AG04450 (cell line): ENCODE measurements at regions not wholly inside any gene's neighbourhood (a gene's known extent, or its start where the extent isn't known, plus 50 kb on each side); places are given as distances from the start of the nearest gene placed in this dataset.

Experiments
- CTCF ChIA-PET: fragments of 300-600, 350-600 bp; formaldehyde crosslinking; extraction: SDS; loops from one replicate; lab custom pipeline; 2022; ENCODE audit warnings: antibody characterized with exemption, inconsistent platforms; lab: Charles Lee
- POLR2A ChIA-PET: fragments of 350-600 bp; formaldehyde crosslinking; extraction: SDS; loops from one replicate; lab custom pipeline; 2021; ENCODE audit warnings: antibody characterized with exemption, inconsistent platforms; lab: Yijun Ruan, JAX
- DNase-seq: peaks from one replicate; pipeline ENCODE4 v3.0.0-alpha.2; 2011; ENCODE audit warnings: low read depth, low spot score
- H3K27ac ChIP-seq: one replicate; pipeline ENCODE4 v1.5.1; 2012; ENCODE audit warnings: low read depth, low read length, control low read depth
- H3K27me3 ChIP-seq: one replicate; pipeline ENCODE4 v1.6.0; 2012; ENCODE audit warnings: low read length; ENCODE audit not compliant: control insufficient read depth, insufficient read depth
- H3K4me3 ChIP-seq: 2 replicates; pipeline ENCODE4 v1.5.1; 2011; ENCODE audit warnings: mild to moderate bottlenecking, low read depth, low read length, control low read depth
- H3K9me3 ChIP-seq: 2 replicates; pipeline ENCODE4 v1.5.1; 2012; ENCODE audit warnings: low read length; ENCODE audit not compliant: control insufficient read depth, insufficient read depth
- TF ChIP-seq, protein P1 (sequence below): IDR thresholded peaks from 2 replicates; pipeline ENCODE4 v1.5.1; 2011; ENCODE audit warnings: low read depth, low read length, control low read depth, inconsistent platforms

DNA sequence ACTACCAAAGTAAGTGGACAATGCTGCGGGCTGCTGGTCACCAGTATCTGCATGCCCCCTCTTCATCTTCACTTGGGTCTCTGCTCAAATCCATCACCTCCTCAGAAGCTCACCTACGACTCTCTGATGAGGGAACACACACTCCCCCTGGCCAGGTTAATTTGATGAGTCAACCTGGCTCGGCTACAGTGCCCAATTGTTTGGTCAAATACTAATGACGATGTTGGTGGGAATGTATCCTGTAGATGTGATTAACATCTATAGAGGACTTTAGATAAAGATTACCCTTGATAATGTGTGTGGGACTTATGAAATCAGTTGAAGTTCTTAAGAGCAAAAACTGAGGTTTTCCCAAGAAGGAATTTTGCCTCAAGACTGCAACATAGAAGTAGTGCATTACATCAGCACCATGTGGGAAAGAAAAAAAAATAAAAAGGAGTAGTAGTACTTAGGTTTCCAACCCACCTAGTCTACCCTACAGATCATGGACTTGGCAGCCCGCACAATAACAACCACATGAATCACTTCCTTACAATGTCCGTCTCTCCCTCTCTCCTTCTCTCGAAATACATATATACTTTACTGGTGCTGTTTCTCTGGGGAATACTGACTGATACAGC is 467.3 kb downstream of the DNAH5 start:
- TF ChIP-seq, protein P1, sequence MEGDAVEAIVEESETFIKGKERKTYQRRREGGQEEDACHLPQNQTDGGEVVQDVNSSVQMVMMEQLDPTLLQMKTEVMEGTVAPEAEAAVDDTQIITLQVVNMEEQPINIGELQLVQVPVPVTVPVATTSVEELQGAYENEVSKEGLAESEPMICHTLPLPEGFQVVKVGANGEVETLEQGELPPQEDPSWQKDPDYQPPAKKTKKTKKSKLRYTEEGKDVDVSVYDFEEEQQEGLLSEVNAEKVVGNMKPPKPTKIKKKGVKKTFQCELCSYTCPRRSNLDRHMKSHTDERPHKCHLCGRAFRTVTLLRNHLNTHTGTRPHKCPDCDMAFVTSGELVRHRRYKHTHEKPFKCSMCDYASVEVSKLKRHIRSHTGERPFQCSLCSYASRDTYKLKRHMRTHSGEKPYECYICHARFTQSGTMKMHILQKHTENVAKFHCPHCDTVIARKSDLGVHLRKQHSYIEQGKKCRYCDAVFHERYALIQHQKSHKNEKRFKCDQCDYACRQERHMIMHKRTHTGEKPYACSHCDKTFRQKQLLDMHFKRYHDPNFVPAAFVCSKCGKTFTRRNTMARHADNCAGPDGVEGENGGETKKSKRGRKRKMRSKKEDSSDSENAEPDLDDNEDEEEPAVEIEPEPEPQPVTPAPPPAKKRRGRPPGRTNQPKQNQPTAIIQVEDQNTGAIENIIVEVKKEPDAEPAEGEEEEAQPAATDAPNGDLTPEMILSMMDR = no peak
- ChIA-PET CTCF (interaction anchor here (0.6 kb wide), 1 partner anchor 28 kb away, joined by 3 read pairs; no protein-coding TSS in a partner anchor), POLR2A (no interaction called here)
- no peaks in the 10 kb centered on the region; the same call in 1 of the 2 replicates for H3K9me3 ChIP-seq
- DNase-seq = peak; percentile 15
- no peaks in the 10 kb centered on the region for H3K27me3 ChIP-seq
- no peak overlapping the region for H3K27ac ChIP-seq
- H3K4me3 ChIP-seq = no peak overlapping the region

DNA sequence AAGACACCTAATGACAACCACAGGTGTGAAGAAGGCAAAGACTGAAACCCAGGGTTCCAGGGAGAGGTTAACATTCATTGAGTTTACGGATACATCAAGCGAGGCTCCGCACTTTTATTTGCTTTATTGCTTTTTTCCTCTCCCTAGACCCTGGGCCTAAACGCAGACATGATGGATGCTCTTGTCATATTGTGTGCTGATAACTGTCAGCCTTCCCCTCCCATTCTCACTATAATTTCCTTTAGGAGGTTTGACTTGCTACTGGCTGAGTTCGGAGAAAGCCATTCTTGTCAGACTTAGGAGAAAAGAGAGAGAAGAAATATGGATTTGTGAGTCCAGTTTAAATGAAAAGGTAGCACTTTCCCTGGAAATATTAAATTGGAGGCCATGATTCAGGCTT is 471.6 kb downstream of the DNAH5 start:
- ChIA-PET CTCF (no interaction called here), POLR2A (no interaction called here)

GRCh38 chr5:13470975-13471374 is 473.5 kb downstream of the DNAH5 start:
- ChIA-PET POLR2A (no interaction called here), CTCF (no interaction called here)
- DNase-seq = no peak

More for the DNA sequence above, 471.6 kb downstream of the DNAH5 start:
- Histone ChIP-seq H3K27me3 (no peaks in the 10 kb centered on the region), H3K4me3 (no peak overlapping the region), H3K9me3 (no peaks in the 10 kb centered on the region; the same call in 1 of the 2 replicates), H3K27ac (peak overlapping the region; percentile 31)
- DNase-seq = no peak
- TF ChIP-seq, protein P1 = no peak

GRCh38 chr5:13470263-13470662 is 474.2 kb downstream of the DNAH5 start:
- Histone ChIP-seq H3K9me3 (peaks cover 2% of the 10 kb centered on the region; the same call in 1 of the 2 replicates), H3K4me3 (no peak overlapping the region), H3K27ac (no peak overlapping the region), H3K27me3 (no peaks in the 10 kb centered on the region)
- DNase-seq = no peak
- ChIA-PET POLR2A (no interaction called here), CTCF (no interaction called here)
- TF ChIP-seq, protein P1 = no peak

More at GRCh38 chr5:13470975-13471374, 473.5 kb downstream of the DNAH5 start:
- TF ChIP-seq, protein P1 = no peak
- Histone ChIP-seq H3K4me3 (no peak overlapping the region), H3K9me3 (peaks cover 2% of the 10 kb centered on the region; the same call in 1 of the 2 replicates), H3K27me3 (no peaks in the 10 kb centered on the region), H3K27ac (no peak overlapping the region)

GRCh38 chr5:13464532-13465193 is 479.8 kb downstream of the DNAH5 start:
- CTCF ChIA-PET = interaction anchor here (1.2 kb wide), 1 partner anchor 14 kb away, joined by 5 read pairs; no protein-coding TSS in a partner anchor
- Histone ChIP-seq H3K9me3 (0 out of 2 replicates have a peak, but pooled peaks cover 2% of the 10 kb centered on the region), H3K27ac (no peak overlapping the region), H3K4me3 (no peak overlapping the region), H3K27me3 (no peaks in the 10 kb centered on the region)
- TF ChIP-seq, protein P1 = no peak
- DNase-seq = no peak
- POLR2A ChIA-PET = no interaction called here
